KMS-11 (cell line): ENCODE measurements at regions not wholly inside any gene's neighbourhood (a gene's known extent, or its start where the extent isn't known, plus 50 kb on each side); places are given as distances from the start of the nearest gene placed in this dataset.

Experiments
- H2AFZ ChIP-seq: fragments of 200-600 bp; sonication (generic); 2 replicates; pipeline ENCODE4 v1.6.1; 2016; ENCODE audit warnings: antibody characterized with exemption, mixed run types, low read depth
- H3K27ac ChIP-seq: fragments of 200-600 bp; sonication (generic); 2 replicates; pipeline ENCODE4 v1.6.1; 2016; ENCODE audit warnings: mild to moderate bottlenecking, mixed run types
- H3K27me3 ChIP-seq: fragments of 200-600 bp; sonication (generic); 2 replicates; pipeline ENCODE4 v1.6.1; 2017; ENCODE audit warnings: mild to moderate bottlenecking, low read depth, mixed run types, moderate library complexity; ENCODE audit not compliant: insufficient read depth
- H3K36me3 ChIP-seq: fragments of 200-600 bp; sonication (generic); 2 replicates; pipeline ENCODE4 v1.6.1; 2017; ENCODE audit warnings: mild to moderate bottlenecking, mixed run types; ENCODE audit not compliant: insufficient read depth
- H3K4me1 ChIP-seq: fragments of 200-600 bp; sonication (generic); 2 replicates; pipeline ENCODE4 v1.6.1; 2016; ENCODE audit warnings: mild to moderate bottlenecking, low read depth, mixed run types; ENCODE audit not compliant: poor library complexity, severe bottlenecking
- H3K4me2 ChIP-seq: fragments of 200-600 bp; sonication (generic); 2 replicates; pipeline ENCODE4 v1.7.0; 2016; ENCODE audit warnings: mild to moderate bottlenecking, mixed run types
- H3K4me3 ChIP-seq: fragments of 200-600 bp; sonication (generic); IDR thresholded peaks from 2 replicates; pipeline ENCODE4 v1.6.1; 2017; ENCODE audit warnings: low read depth, low read length, mixed read lengths; ENCODE audit not compliant: insufficient read depth
- H3K79me2 ChIP-seq: fragments of 200-600 bp; sonication (generic); 2 replicates; pipeline ENCODE4 v1.6.1; 2016; ENCODE audit warnings: low read depth, mixed run types; ENCODE audit not compliant: insufficient read depth
- H3K9ac ChIP-seq: fragments of 200-600 bp; sonication (generic); 2 replicates; pipeline ENCODE4 v1.6.1; 2016; ENCODE audit warnings: mild to moderate bottlenecking, mixed run types
- H4K20me1 ChIP-seq: fragments of 200-600 bp; sonication (generic); 2 replicates; pipeline ENCODE4 v1.6.1; 2016; ENCODE audit warnings: mild to moderate bottlenecking, mixed run types; ENCODE audit not compliant: insufficient read depth
- CTCF ChIP-seq: fragments of 200-600 bp; sonication (generic); conservative IDR thresholded peaks from 2 replicates; pipeline ENCODE4 v1.6.1; 2017; ENCODE audit warnings: low read depth, mild to moderate bottlenecking, antibody characterized with exemption, low read length, moderate library complexity, mixed read lengths

GRCh38 chr4:67218883-67219282, 326.4 kb downstream of the CENPC start:
- Histone ChIP-seq H3K9ac (no peak overlapping the region), H4K20me1 (no peaks in the 10 kb centered on the region), H2AFZ (no peak overlapping the region), H3K4me1 (no peaks in the 10 kb centered on the region), H3K36me3 (no peaks in the 10 kb centered on the region), H3K27me3 (no peaks in the 10 kb centered on the region), H3K27ac (no peak overlapping the region), H3K4me3 (no peak overlapping the region), H3K4me2 (no peak overlapping the region), H3K79me2 (no peaks in the 10 kb centered on the region)
- no peak for TF ChIP-seq CTCF

GRCh38 chr4:67207941-67208441, 337.3 kb downstream of the CENPC start:
- no peak for TF ChIP-seq CTCF
- Histone ChIP-seq H3K27me3 (no peaks in the 10 kb centered on the region), H2AFZ (no peak overlapping the region), H3K36me3 (no peaks in the 10 kb centered on the region), H3K4me1 (no peaks in the 10 kb centered on the region), H3K27ac (no peak overlapping the region), H3K9ac (no peak overlapping the region), H3K79me2 (no peaks in the 10 kb centered on the region), H3K4me2 (no peak overlapping the region), H4K20me1 (no peaks in the 10 kb centered on the region), H3K4me3 (no peak overlapping the region)

GRCh38 chr4:67204441-67204840, 340.9 kb downstream of the CENPC start:
- H3K4me2 ChIP-seq, result no peak overlapping the region
- no peak overlapping the region for H3K9ac ChIP-seq
- no peak overlapping the region for H3K4me3 ChIP-seq
- no peaks in the 10 kb centered on the region for H3K79me2 ChIP-seq
- no peaks in the 10 kb centered on the region for H3K36me3 ChIP-seq
- TF ChIP-seq CTCF, result no peak
- H3K27ac ChIP-seq, result no peak overlapping the region
- H2AFZ ChIP-seq, result no peak overlapping the region
- H3K27me3 ChIP-seq, result no peaks in the 10 kb centered on the region
- H3K4me1 ChIP-seq, result no peaks in the 10 kb centered on the region
- no peaks in the 10 kb centered on the region for H4K20me1 ChIP-seq

- no peaks in the 10 kb centered on the region for H3K27me3 ChIP-seq
- no peak for TF ChIP-seq CTCF
- no peak overlapping the region for H3K9ac ChIP-seq
These were observed 344.0 kb downstream of the CENPC start for GRCh38 chr4:67201334-67201733.

More at GRCh38 chr4:67201334-67201733, 344.0 kb downstream of the CENPC start:
- Histone ChIP-seq H3K27ac (no peak overlapping the region), H3K4me1 (no peaks in the 10 kb centered on the region), H2AFZ (no peak overlapping the region), H3K4me3 (no peak overlapping the region), H4K20me1 (no peaks in the 10 kb centered on the region), H3K79me2 (no peaks in the 10 kb centered on the region), H3K36me3 (no peaks in the 10 kb centered on the region), H3K4me2 (no peak overlapping the region)
